ENCODE measurements at regions not wholly inside any gene's neighbourhood (a gene's known extent, or its start where the extent isn't known, plus 50 kb on each side); places are given as distances from the start of the nearest gene placed in this dataset.
"Not testable (repeated sequence)": the region's sequence is repeated elsewhere in the genome, so short reads cannot be mapped to it uniquely, and the experiment has no call there.

- no peak for DNase-seq (ENCODE audit: low read depth in 2 of 2)
These were observed 252.2 kb upstream of the TOX3 start for GRCh38 chr16:52799149-52799548.

GRCh38 chr16:52787709-52788108 is 240.8 kb upstream of the TOX3 start:
- DNase-seq (ENCODE audit: low read depth in 2 of 2) = no peak

GRCh38 chr16:52786091-52786490 is 239.1 kb upstream of the TOX3 start:
- DNase-seq (ENCODE audit: low read depth in 2 of 2) = no peak

DNA sequence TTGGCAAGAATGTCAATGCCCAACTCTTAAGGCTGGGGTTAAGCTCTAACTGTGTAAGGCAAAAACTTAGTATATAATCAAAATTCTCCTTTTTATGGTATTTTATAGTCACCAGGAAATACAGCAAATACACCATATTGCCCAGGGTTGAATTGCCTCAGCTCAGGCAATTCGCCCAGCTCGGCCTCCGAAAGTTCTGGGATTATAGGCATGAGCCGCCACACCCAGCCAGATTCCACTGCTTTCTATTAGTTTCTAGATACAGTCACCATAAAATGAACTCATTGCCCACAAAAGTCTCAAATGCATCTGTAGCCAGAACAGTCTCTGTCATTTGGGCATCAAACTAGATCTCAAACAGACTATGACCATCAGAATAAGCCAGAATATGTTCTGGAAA is 238.7 kb upstream of the TOX3 start:
- no peak for DNase-seq (ENCODE audit: low read depth in 2 of 2)

DNA sequence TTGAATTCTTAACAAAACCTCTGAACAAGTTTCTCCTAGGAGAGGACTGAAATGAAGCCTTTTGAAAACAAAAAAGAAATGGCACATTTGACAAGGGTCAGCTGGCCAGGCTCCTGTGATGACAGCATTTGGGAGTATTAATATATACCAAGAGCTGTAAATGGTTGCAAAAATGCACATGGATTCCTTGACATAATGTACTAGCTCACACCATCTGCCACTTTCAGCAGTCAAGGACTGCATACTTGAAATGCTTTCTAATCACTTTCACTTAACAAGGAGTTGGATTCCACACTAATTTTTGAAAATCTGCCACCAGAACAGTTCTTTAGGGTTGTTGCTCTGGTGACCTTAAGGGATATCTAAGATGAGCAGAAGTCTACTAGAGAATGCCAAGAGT is 236.7 kb upstream of the TOX3 start:
- DNase-seq (ENCODE audit: low read depth in 2 of 2) = no peak

DNA sequence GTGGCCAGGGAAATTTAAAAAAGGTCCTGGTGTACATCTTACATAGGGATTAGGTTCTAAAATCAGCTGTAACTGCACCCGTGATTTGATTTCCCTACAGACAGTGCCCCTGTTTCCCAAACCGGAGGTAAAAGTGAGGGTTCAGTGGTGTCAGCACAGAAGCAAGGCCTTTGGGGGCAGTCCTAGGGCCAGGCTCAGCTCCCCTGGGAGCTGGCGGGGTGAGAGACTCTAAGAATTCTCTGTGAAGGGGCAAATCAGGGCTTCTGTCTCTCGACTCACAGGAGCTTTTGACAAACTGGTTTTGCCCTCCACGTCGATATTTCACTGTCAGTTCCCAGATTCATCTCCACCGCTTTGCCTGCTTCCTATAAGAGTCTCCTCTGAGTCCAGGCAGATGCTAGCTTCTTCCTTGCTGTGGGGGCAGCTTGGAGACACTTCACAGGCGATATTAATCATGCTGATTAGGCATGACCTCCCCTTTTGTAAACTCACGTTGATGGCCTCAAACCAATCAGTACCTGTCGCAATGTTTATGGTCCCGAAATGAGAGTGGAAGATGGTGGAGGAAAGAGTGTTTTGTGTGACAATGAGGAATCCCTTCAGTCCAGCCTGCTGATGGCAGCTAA is 234.2 kb upstream of the TOX3 start:
- no peak for DNase-seq (ENCODE audit: low read depth in 2 of 2)

GRCh38 chr16:52773026-52773425 is 226.1 kb upstream of the TOX3 start:
- no peak for DNase-seq (ENCODE audit: low read depth in 2 of 2)

GRCh38 chr16:52770828-52771227 is 223.9 kb upstream of the TOX3 start:
- no peak for DNase-seq (ENCODE audit: low read depth in 2 of 2)

- no peak for DNase-seq (ENCODE audit: low read depth in 2 of 2)
These were observed 211.5 kb upstream of the TOX3 start for GRCh38 chr16:52758473-52758855.

DNA sequence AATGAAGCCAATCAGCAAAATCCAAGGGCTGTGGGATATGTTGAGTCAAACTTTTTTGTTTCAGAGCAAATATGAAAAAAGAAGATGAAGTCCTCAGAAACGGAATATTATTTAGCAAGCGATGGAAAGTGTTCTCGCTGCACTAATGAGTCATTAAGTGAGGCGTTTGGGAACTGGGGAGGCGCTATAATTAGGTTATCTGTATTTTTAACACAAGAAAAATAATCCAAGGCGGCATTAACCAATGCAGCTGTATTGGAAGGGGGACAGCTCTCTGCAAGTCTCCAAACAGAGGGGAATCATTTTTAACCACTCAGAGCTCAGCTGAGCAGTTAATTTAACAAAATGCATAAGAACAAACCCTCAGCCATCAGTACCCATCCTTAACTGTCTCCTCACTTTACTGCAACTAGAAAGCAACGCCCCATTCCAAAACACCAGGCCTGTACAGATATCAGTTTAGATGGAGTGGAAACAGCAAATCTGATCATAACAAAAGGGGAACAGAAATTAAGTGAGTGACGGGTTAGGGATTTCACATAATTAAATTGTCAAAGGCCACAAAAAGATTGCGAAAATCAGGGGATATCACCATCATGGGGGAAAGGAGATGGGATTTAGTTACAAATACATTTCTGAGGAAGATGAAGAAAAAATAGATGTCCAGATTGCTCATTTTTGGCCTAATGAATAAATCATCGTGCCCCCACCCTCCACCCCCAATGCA is 211.0 kb upstream of the TOX3 start:
- DNase-seq (ENCODE audit: low read depth in 2 of 2) = no peak

DNA sequence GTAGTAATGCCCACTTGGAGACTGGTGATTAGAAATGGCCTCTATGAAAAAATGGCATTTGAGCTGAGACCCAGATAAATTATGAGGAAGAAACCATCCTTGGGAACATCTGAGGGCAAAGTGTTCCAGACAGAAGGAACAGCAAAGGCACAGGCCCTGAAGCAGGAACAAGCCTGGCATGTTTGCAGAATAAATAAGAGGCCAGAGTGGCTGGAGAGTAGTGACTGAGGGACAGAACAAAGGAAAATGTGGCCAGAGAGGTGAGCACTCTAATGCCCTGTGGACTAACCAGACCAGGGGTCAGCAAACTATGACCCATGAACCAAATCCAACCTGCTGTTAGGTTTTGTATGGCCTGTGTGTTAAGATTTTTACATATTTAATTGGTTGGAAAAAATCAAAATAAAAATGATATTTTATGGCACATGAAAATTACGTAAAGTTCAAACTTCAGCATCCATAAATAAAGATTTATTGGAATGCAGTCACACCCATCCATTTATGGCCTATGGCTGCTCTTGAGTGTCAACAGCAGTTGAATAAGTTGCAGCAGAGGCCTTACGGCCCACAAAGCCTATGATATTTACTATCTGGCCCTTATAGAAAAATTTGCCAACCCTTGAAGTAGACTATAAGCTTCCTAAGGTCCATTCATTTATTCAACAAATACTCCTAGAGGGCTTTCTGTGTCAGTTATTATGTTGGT is 210.0 kb upstream of the TOX3 start:
- no peak for DNase-seq (ENCODE audit: low read depth in 2 of 2)

DNA sequence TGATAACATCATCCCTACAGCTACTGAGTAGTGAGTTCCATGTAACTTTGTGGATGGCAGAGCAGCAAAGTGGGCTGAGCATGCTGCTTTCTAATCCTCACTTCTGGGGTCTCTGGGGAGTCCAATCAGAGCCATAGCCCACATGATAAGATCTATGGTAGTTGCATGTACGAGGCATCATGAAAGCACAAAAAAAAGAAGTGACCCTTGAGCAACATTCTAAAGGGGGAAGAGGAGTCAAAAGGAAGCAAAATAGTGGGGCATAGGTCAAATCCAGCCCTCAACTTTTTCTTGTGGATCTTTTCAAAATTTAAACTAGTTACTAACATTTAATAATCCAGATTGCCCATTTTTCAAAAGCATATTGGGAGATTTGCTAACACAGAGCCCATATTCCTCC is 208.5 kb upstream of the TOX3 start:
- DNase-seq (ENCODE audit: low read depth in 2 of 2) = no peak

- DNase-seq (ENCODE audit: low read depth in 2 of 2) = no peak
These were observed 204.1 kb upstream of the TOX3 start for GRCh38 chr16:52751035-52751434.

GRCh38 chr16:52748741-52749140 is 201.8 kb upstream of the TOX3 start:
- no peak for DNase-seq (ENCODE audit: low read depth in 2 of 2)

DNA sequence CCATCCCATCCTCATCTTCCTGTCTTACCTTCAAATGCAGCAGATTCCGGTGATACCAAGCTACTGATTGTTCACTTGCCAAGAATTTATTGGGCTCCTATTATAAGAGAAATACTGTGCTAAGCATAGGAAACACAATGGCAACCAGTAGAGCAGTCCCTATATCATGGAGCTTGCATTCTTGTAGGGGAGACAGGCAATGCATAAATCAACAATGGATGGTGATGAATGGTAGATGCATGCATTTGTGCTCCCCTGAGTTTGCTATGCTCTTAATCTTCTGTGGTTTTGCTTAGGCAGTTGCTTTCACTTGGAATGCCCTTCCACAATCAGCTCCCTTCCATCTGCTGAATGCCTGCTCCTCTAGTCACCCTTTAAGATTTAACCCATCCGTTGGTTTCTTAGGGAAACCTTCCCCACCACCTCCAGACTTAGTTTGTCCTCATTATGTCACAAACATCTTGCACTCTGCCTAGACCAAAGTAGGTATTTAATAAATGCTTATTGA is 200.2 kb upstream of the TOX3 start:
- no peak for DNase-seq (ENCODE audit: low read depth in 2 of 2)

DNA sequence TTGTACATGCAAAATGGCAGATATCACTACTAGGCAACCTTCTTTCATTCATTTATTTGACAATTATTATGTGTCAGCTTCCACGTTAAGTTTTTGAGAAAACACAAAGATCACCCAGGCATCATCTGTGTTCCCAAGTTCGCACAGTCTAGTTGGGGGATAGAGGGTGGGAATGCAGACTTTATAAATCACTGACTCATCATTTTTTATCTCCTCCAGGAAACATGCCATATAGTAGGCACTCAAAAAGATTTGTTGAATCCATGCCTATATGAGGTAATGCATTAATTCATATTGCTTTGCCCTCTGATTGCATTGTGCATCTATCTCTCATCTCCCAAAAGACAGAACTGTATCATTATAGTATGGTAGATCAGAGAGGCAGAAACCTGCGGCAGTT is 196.8 kb upstream of the TOX3 start:
- DNase-seq (ENCODE audit: low read depth in 2 of 2) = no peak

- DNase-seq (ENCODE audit: low read depth in 2 of 2) = no peak
These were observed 195.7 kb upstream of the TOX3 start for GRCh38 chr16:52742608-52743170.

GRCh38 chr16:52742052-52742451 is 195.1 kb upstream of the TOX3 start:
- DNase-seq (ENCODE audit: low read depth in 2 of 2) = no peak

DNA sequence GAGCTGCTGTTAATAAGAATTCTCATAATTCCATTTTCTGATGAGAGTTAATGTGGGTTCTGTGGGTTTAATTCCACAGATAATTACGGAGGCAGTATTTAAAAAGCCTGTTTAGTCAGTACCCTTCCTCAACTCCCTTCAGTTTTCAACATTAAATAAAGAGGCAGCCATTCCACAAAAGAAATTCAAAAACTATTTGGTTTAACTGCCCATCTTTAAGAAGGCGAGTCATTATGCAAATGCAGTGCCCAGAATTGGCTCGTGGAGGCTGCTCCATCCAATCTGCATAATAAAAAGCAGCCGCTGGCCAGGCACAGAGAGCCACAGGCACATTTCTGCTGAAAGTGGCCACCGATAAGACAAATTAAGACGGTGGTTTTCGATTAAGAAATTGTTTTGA is 194.4 kb upstream of the TOX3 start:
- DNase-seq (ENCODE audit: low read depth in 2 of 2) = no peak

DNA sequence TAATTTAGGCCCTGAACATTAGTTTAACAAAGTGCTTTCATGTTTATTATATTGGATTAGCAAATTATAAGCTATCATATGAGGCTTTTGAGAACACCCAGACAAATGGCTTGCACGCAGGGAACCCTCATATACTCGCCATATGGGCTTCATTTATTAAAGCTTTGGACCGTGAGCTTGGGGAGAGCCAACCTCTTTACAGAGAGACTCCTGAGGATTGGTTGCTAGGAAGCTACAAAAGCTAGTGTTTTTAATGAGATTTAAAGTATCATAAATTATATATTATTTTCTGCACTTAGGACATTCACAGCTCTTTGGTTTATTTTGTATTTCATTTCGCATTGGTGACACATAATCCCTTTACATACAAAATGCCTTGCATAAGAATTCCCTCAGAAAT is 193.8 kb upstream of the TOX3 start:
- no peak for DNase-seq (ENCODE audit: low read depth in 2 of 2)

- no peak for DNase-seq (ENCODE audit: low read depth in 2 of 2)
These were observed 193.4 kb upstream of the TOX3 start for GRCh38 chr16:52740333-52740732.

- not testable (repeated sequence) for DNase-seq (ENCODE audit: low read depth in 2 of 2)
These were observed 192.0 kb upstream of the TOX3 start for GRCh38 chr16:52738992-52739391.

Data from stimulated activated CD8-positive, alpha-beta memory T cell treated with anti-CD3 and anti-CD28 coated beads, Interleukin-15, amount 100 ng/mL, for 48 hours (primary cell).